HuH-7.5 (cell line): ENCODE measurements at regions not wholly inside any gene's neighbourhood (a gene's known extent, or its start where the extent isn't known, plus 50 kb on each side); places are given as distances from the start of the nearest gene placed in this dataset.

ENCODE experiments used
- DNase-seq: peaks from one replicate; pipeline ENCODE4 v3.0.0; 2011; ENCODE audit warnings: low spot score

- no peak for DNase-seq
These were observed 317.3 kb upstream of the NECTIN3 start for GRCh38 chr3:110754212-110754916.

GRCh38 chr3:110755345-110755744 lies 316.3 kb upstream of the NECTIN3 start:
- no peak for DNase-seq

DNA sequence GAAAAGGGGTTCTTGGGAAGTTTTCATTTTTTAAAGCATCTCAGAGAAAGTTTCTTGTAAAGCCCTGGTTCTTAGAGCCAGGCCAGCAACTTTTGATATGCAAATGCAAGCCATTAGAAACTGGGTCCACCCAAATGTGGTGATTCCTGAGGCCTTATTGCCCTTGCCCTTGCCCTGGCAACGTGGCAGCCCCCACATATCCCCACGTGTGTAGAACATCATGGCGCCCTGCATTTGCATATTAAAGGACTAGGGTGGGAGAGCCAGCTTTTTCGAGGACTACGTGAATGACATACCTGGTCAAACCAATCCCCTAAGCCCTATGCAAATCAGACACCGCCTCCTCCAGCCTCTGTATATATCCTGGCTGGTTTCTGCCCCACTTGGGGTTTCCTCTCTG lies 314.9 kb upstream of the NECTIN3 start:
- DNase-seq, result no peak

DNA sequence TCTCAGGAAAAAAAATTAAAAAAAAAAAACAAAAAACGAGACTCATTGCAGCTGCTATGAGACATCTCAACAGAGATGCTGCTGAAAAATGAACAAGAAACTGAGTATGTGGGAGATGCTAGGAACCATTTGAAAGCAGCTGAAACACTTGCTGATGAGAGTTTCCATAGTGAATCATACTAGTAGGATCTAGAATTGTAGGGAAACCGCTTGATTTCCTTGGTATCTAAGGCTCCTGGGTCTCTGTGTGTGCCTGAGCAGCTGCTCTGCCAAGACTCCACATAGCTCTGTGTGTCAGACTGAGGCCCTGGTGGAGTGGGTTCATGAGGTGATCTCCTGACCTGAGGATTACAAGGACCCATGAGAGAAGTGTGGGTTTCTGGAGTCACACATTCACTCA lies 313.4 kb upstream of the NECTIN3 start:
- DNase-seq, result no peak

- no peak for DNase-seq
These were observed 304.5 kb upstream of the NECTIN3 start for GRCh38 chr3:110767156-110767555.

GRCh38 chr3:110767838-110768237 lies 303.8 kb upstream of the NECTIN3 start:
- DNase-seq, result no peak

- no peak for DNase-seq
These were observed 298.1 kb upstream of the NECTIN3 start for GRCh38 chr3:110773413-110773954.

GRCh38 chr3:110774496-110775265 lies 296.9 kb upstream of the NECTIN3 start:
- no peak for DNase-seq

GRCh38 chr3:110779581-110779980 lies 292.0 kb upstream of the NECTIN3 start:
- DNase-seq, result no peak

GRCh38 chr3:110783541-110783940 lies 288.1 kb upstream of the NECTIN3 start:
- DNase-seq, result no peak

- no peak for DNase-seq
These were observed 282.8 kb upstream of the NECTIN3 start for GRCh38 chr3:110788794-110789193.

GRCh38 chr3:110789315-110789714 lies 282.3 kb upstream of the NECTIN3 start:
- no peak for DNase-seq

- no peak for DNase-seq
These were observed 281.0 kb upstream of the NECTIN3 start for GRCh38 chr3:110790631-110791030.

- DNase-seq, result no peak
These were observed 279.5 kb upstream of the NECTIN3 start for GRCh38 chr3:110791995-110792686.

GRCh38 chr3:110793611-110794010 lies 278.0 kb upstream of the NECTIN3 start:
- DNase-seq, result no peak

GRCh38 chr3:110795163-110795562 lies 276.5 kb upstream of the NECTIN3 start:
- DNase-seq, result no peak

DNA sequence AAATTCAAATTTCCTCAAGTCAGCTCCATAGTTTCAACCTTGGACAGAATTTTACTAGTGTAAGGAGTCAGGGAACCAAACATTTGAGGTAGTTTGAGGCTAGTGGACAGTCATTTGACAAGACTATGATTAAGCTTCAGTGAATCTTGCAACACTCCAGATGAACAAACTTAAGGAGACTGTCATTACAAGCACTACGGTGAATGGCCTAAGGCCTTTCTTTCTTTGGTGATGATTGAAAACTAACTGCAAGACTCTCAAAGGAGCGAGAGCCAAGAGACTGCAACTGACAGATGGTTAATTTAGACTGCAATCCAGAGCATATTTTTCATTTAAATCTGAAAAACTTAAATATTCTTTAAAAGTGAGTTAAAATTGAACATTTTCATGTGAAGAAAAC lies 272.3 kb upstream of the NECTIN3 start:
- no peak for DNase-seq

GRCh38 chr3:110804856-110805255 lies 266.8 kb upstream of the NECTIN3 start:
- no peak for DNase-seq

DNA sequence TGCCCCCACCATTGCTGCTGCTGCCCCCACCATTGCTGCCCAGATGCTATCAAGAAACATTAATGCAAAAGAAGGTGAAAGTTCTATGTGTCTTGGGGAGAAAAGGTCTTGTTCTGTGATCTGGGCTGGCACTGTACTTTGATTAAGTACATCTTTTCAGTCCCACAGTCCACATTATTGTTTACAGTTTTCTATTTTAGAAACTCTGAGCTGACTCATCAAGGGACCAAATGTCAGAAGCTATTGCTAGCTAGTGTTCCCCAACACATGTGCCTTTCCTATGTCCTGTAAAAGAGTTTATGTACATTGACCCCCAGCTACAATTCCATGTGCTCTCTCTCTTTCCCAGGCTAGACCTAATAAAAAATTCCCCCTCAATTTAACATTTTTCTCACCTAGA lies 264.7 kb upstream of the NECTIN3 start:
- no peak for DNase-seq

GRCh38 chr3:110808630-110809029 lies 263.0 kb upstream of the NECTIN3 start:
- DNase-seq, result no peak

GRCh38 chr3:110810356-110810755 lies 261.3 kb upstream of the NECTIN3 start:
- DNase-seq, result no peak

DNA sequence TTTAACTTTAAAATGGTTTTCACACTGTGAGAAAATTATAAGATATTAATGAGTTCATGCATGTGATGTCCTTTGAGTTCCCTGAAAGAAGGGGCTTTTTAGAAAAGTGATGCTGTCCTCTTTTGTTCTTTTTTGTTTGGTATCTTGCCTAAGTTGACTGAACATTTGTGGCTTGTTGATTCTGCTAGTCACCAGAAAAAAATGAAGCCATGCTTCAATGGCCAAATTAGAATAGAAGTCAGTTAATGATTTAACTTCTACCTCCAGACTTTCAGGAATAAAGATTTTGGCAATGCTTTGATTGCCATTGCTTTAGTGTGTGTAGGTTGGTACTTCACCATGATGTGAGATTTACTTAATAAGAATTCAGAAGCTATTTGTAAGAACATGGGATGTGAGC lies 260.6 kb upstream of the NECTIN3 start:
- no peak for DNase-seq

DNA sequence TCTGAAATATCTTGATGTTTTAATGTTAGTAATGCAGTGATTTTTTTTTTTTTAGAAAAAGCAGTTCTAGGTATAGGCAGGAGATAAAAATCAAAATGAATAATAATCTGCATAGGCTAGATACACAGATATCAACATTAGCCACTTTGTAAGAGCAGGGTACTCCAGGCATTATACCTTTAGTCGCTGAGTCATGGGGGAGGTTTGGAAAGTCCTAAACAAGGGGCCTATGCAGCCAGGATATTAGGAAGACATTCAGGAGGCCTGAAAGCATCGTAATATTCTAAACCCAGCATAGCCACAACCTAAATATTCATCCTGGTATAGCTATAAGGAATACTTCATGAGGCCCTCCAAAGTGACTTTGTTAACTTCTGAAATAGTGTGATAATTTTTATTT lies 258.1 kb upstream of the NECTIN3 start:
- no peak for DNase-seq
